MM.1S (cell line): ENCODE measurements at regions not wholly inside any gene's neighbourhood (a gene's known extent, or its start where the extent isn't known, plus 50 kb on each side); places are given as distances from the start of the nearest gene placed in this dataset.

Experiments used
- DNase-seq: peaks from one replicate; pipeline ENCODE4 v3.0.0-alpha.2; 2015
- H2AFZ ChIP-seq: fragments of 300-600 bp; sonication (generic); 2 replicates; pipeline ENCODE4 v1.6.0; 2016; ENCODE audit warnings: antibody characterized with exemption, low read length
- H3F3A ChIP-seq: fragments of 300-600 bp; sonication (generic); 2 replicates; pipeline ENCODE4 v1.6.1; 2016; ENCODE audit warnings: mild to moderate bottlenecking, antibody characterized with exemption, low read length, moderate library complexity, mixed read lengths; ENCODE audit not compliant: insufficient read depth
- H3K27ac ChIP-seq: fragments of 300-600 bp; sonication (generic); 2 replicates; pipeline ENCODE4 v1.5.1; 2016; ENCODE audit warnings: mild to moderate bottlenecking, low read length
- H3K27me3 ChIP-seq: fragments of 300-600 bp; sonication (generic); replicated peaks from 2 replicates; pipeline ENCODE4 v1.6.0; 2016; ENCODE audit warnings: low read length; ENCODE audit not compliant: insufficient read depth
- H3K36me3 ChIP-seq: fragments of 300-600 bp; sonication (generic); replicated peaks from 2 replicates; pipeline ENCODE4 v1.6.1; 2016; ENCODE audit warnings: mild to moderate bottlenecking, low read length, mixed read lengths; ENCODE audit not compliant: insufficient read depth
- H3K4me1 ChIP-seq: fragments of 300-600 bp; sonication (generic); 2 replicates; pipeline ENCODE4 v1.6.1; 2016; ENCODE audit warnings: low read length, mixed read lengths
- H3K4me2 ChIP-seq: fragments of 300-600 bp; sonication (generic); 2 replicates; pipeline ENCODE4 v1.6.0; 2016; ENCODE audit warnings: low read depth, low read length
- H3K4me3 ChIP-seq: fragments of 300-600 bp; sonication (generic); 2 replicates; pipeline ENCODE4 v1.5.1; 2016; ENCODE audit warnings: low read length, mixed read lengths
- H3K79me2 ChIP-seq: fragments of 300-600 bp; sonication (generic); 2 replicates; pipeline ENCODE4 v1.6.1; 2016; ENCODE audit warnings: mixed run types, low read length, mixed read lengths
- H3K9ac ChIP-seq: fragments of 300-600 bp; sonication (generic); 2 replicates; pipeline ENCODE4 v1.6.1; 2016; ENCODE audit warnings: low read length, mixed read lengths
- H3K9me2 ChIP-seq: fragments of 300-600 bp; sonication (generic); replicated peaks from 2 replicates; pipeline ENCODE4 v1.6.1; 2016; ENCODE audit warnings: mild to moderate bottlenecking, low read length, mixed read lengths; ENCODE audit not compliant: insufficient read depth
- H3K9me3 ChIP-seq: fragments of 300-600 bp; sonication (generic); replicated peaks from 2 replicates; pipeline ENCODE4 v1.6.1; 2016; ENCODE audit warnings: mild to moderate bottlenecking, low read length, mixed read lengths; ENCODE audit not compliant: insufficient read depth
- H4K20me1 ChIP-seq: fragments of 300-600 bp; sonication (generic); 2 replicates; pipeline ENCODE4 v1.6.1; 2016; ENCODE audit warnings: mild to moderate bottlenecking, low read length, moderate library complexity, mixed read lengths; ENCODE audit not compliant: insufficient read depth
- EZH2 ChIP-seq: fragments of 300-600 bp; sonication (generic); optimal IDR thresholded peaks from 2 replicates; pipeline ENCODE3; 2017; ENCODE audit warnings: low read depth, mild to moderate bottlenecking, antibody characterized with exemption, low read length, mixed read lengths
- EZH2phosphoT487 ChIP-seq: fragments of 300-600 bp; sonication (generic); IDR thresholded peaks from 2 replicates; pipeline ENCODE4 v1.6.1; 2018; ENCODE audit warnings: antibody characterized with exemption, low read length
- TF ChIP-seq, protein P1 (sequence below): fragments of 300-600 bp; sonication (generic); IDR thresholded peaks from 2 replicates; pipeline ENCODE4 v1.5.1; 2016; ENCODE audit warnings: antibody characterized with exemption, low read length, mixed read lengths

DNA sequence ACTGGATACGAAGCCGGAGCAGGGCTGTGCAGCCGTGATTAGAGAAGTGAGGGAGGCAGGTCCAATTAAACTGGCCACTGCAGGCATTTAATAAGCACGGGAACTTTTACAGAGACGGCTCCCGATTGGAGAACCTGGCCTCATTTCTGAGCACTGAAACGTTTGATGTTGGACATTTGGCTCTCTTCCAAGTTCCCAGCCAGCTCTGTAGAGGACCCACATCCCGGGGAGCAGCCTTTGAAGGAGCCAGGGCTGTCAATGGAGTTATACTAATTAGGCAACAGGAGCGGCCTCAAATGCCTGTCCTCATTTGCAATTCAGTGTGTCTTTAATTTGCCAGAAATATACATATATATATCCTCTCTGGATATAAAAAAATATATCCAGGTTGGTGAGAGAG lies 499.4 kb upstream of the C16orf82 start:
- no peak overlapping the region for H2AFZ ChIP-seq
- H3K27me3 ChIP-seq = no peaks in the 10 kb centered on the region
- H3K9me3 ChIP-seq = no peaks in the 10 kb centered on the region
- no peak for DNase-seq
- no peaks in the 10 kb centered on the region for H3K36me3 ChIP-seq
- TF ChIP-seq EZH2 (no peak), EZH2phosphoT487 (no peak)
- TF ChIP-seq, protein P1, sequence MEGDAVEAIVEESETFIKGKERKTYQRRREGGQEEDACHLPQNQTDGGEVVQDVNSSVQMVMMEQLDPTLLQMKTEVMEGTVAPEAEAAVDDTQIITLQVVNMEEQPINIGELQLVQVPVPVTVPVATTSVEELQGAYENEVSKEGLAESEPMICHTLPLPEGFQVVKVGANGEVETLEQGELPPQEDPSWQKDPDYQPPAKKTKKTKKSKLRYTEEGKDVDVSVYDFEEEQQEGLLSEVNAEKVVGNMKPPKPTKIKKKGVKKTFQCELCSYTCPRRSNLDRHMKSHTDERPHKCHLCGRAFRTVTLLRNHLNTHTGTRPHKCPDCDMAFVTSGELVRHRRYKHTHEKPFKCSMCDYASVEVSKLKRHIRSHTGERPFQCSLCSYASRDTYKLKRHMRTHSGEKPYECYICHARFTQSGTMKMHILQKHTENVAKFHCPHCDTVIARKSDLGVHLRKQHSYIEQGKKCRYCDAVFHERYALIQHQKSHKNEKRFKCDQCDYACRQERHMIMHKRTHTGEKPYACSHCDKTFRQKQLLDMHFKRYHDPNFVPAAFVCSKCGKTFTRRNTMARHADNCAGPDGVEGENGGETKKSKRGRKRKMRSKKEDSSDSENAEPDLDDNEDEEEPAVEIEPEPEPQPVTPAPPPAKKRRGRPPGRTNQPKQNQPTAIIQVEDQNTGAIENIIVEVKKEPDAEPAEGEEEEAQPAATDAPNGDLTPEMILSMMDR = no peak
- no peak overlapping the region for H3K27ac ChIP-seq
- no peaks in the 10 kb centered on the region for H3K4me1 ChIP-seq
- H3K9me2 ChIP-seq = no peaks in the 10 kb centered on the region
- H3K4me3 ChIP-seq = no peak overlapping the region
- H3K9ac ChIP-seq = no peak overlapping the region
- no peaks in the 10 kb centered on the region for H3K79me2 ChIP-seq
- no peaks in the 10 kb centered on the region for H4K20me1 ChIP-seq
- H3K4me2 ChIP-seq = no peak overlapping the region
- no peaks in the 10 kb centered on the region for H3F3A ChIP-seq

DNA sequence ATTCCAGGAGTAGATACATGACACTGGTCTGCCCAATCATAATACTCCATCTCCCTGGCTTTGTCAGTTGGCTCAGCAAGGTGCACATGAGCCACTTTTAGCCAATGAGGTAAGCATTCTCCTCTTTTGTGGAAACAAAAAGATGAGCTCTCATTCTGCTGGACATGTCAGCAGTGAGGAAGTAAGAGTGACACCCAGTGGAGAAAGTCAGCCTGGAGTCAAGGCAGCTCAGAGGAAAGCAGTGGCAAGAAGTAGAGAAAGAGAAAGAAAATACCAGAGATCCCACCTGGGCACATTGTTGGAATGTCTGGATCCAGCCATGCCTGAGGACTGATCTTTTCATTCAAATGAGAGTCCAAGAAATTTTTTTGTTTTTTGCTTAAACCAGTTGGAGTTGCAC lies 496.9 kb upstream of the C16orf82 start:
- Histone ChIP-seq H3K27me3 (no peaks in the 10 kb centered on the region), H3K27ac (no peak overlapping the region), H4K20me1 (no peaks in the 10 kb centered on the region), H2AFZ (no peak overlapping the region), H3K9me2 (no peaks in the 10 kb centered on the region), H3K4me2 (no peak overlapping the region), H3K4me1 (no peaks in the 10 kb centered on the region), H3K4me3 (no peak overlapping the region), H3K9ac (no peak overlapping the region), H3F3A (no peaks in the 10 kb centered on the region), H3K9me3 (no peaks in the 10 kb centered on the region), H3K79me2 (no peaks in the 10 kb centered on the region), H3K36me3 (no peaks in the 10 kb centered on the region)
- no peak for TF ChIP-seq EZH2
- TF ChIP-seq, protein P1 = peak; percentile 54
- DNase-seq = peak; percentile 43

DNA sequence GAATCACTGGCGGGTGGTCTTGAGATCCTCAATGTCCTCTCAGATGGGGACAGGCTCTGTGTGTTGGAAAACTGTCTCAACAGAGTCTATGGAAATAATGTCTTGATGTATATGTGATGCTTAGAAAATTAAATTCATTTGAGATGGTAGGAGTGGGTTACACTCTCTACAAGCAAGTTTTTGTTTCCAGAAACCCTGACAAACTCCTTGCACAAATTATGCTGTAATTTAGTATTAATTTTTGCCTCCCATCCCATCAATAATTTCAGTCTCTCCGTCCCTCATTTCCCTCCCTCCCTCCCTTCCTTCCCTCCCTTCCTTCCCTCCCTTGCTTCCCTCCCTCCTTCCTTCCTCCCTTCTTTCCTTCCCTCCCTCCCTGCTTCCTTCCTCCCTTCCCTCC lies 488.0 kb upstream of the C16orf82 start:
- Histone ChIP-seq H3K4me3 (no peak overlapping the region), H4K20me1 (no peaks in the 10 kb centered on the region), H3K4me2 (no peak overlapping the region), H3K9me3 (no peaks in the 10 kb centered on the region), H3K27me3 (no peaks in the 10 kb centered on the region), H3K36me3 (no peaks in the 10 kb centered on the region), H3K27ac (no peak overlapping the region), H3K9ac (no peak overlapping the region), H3K9me2 (no peaks in the 10 kb centered on the region), H3K4me1 (no peaks in the 10 kb centered on the region), H3F3A (no peaks in the 10 kb centered on the region), H2AFZ (no peak overlapping the region), H3K79me2 (no peaks in the 10 kb centered on the region)
- TF ChIP-seq, protein P1 = no peak
- TF ChIP-seq EZH2phosphoT487 = no peak
- TF ChIP-seq EZH2 = no peak
- no peak for DNase-seq

- no peaks in the 10 kb centered on the region for H3K36me3 ChIP-seq
- H3K4me3 ChIP-seq = no peak overlapping the region
- no peaks in the 10 kb centered on the region for H3K79me2 ChIP-seq
- no peaks in the 10 kb centered on the region for H3K4me1 ChIP-seq
- no peak overlapping the region for H3K27ac ChIP-seq
- no peak overlapping the region for H3K4me2 ChIP-seq
- H3K9me2 ChIP-seq = no peaks in the 10 kb centered on the region
- no peak for DNase-seq
- no peaks in the 10 kb centered on the region for H3K9me3 ChIP-seq
- no peak overlapping the region for H2AFZ ChIP-seq
- H3F3A ChIP-seq = no peaks in the 10 kb centered on the region
- TF ChIP-seq EZH2 (no peak), EZH2phosphoT487 (no peak)
- TF ChIP-seq, protein P1 = no peak
- H4K20me1 ChIP-seq = no peaks in the 10 kb centered on the region
- no peaks in the 10 kb centered on the region for H3K27me3 ChIP-seq
- H3K9ac ChIP-seq = no peak overlapping the region
These were observed 482.9 kb upstream of the C16orf82 start for GRCh38 chr16:26583803-26584202.
